ENCODE measurements at regions not wholly inside any gene's neighbourhood (a gene's known extent, or its start where the extent isn't known, plus 50 kb on each side); places are given as distances from the start of the nearest gene placed in this dataset.

GRCh38 chr4:41332510-41333054 lies 75.9 kb downstream of the UCHL1 start:
- H3K27ac ChIP-seq: peak overlapping the region; percentile 89
- no peak for TF ChIP-seq ZFX (IDR thresholded peaks at IDR 0.05)
- TF ChIP-seq, protein P1, sequence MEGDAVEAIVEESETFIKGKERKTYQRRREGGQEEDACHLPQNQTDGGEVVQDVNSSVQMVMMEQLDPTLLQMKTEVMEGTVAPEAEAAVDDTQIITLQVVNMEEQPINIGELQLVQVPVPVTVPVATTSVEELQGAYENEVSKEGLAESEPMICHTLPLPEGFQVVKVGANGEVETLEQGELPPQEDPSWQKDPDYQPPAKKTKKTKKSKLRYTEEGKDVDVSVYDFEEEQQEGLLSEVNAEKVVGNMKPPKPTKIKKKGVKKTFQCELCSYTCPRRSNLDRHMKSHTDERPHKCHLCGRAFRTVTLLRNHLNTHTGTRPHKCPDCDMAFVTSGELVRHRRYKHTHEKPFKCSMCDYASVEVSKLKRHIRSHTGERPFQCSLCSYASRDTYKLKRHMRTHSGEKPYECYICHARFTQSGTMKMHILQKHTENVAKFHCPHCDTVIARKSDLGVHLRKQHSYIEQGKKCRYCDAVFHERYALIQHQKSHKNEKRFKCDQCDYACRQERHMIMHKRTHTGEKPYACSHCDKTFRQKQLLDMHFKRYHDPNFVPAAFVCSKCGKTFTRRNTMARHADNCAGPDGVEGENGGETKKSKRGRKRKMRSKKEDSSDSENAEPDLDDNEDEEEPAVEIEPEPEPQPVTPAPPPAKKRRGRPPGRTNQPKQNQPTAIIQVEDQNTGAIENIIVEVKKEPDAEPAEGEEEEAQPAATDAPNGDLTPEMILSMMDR (conservative IDR thresholded peaks at IDR 0.05): no peak

DNA sequence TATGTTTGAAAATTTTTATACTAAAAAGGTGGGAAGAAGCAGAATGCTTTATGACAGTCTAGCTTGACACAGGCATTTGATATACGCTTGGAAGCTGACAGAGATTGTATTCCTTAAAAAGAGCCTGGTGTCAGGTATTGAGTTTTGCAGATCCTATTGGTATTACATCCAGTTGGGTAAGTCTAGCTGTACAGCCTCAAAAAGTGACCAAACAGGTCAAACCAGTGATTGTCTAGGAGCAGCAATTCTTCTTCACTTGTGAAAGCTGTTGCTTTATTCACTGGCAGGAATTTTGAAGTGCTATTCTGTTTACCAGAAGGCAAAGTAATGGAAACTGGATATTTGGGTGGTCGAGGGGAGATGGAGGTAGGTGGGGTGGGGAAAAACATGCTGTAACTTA lies 77.5 kb downstream of the UCHL1 start:
- H3K27ac ChIP-seq: peak overlapping the region; percentile 89; the same call in 1 of the 2 replicates
- TF ChIP-seq, protein P1 (conservative IDR thresholded peaks at IDR 0.05): no peak
- no peak for TF ChIP-seq ZFX (IDR thresholded peaks at IDR 0.05)

- no peak overlapping the region for H3K27ac ChIP-seq
- TF ChIP-seq ZFX (IDR thresholded peaks at IDR 0.05): no peak
- TF ChIP-seq, protein P1 (conservative IDR thresholded peaks at IDR 0.05): no peak
Observed at GRCh38 chr4:41339812-41340809, 83.4 kb downstream of the UCHL1 start.

DNA sequence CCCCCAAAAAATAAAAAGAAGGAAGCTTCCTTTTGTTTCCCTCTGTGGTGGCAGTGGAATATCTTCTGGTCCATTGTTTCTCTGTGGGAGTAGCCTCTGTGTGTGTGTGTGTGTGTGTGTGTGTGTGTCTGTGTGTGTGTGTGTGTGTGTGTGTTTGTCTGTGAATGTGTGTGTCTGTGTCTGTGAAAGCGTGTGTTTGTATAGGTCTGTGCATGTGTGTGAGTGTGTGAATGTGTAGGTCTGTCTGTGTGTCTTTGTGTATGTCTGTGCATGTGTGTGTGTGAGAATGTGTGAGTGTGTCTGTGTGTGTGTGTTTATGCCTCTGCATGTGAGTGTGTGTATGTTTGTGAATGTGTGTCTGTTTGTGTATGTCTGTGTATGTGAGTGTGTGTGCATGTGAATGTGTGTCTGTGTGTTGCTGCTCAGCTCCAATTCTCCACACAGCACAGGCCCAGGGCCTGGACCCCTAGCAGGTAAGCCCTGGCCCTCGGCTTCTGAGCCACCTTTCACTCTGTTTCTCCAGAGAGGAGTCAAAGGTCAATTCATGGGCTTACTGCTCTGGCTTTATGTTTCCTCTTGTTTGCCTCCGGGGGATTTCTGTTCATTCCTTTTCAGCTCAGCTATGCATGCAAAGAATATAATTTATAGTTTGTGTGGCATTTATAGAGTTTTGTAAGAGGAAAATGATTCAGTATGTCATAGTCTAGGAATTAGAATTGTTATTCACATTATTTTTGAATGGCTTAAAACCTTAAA lies 89.8 kb downstream of the UCHL1 start:
- no peak for TF ChIP-seq ZFX (IDR thresholded peaks at IDR 0.05)
- TF ChIP-seq, protein P1 (conservative IDR thresholded peaks at IDR 0.05): no peak
- no peak overlapping the region for H3K27ac ChIP-seq

- no peak for TF ChIP-seq ZFX (IDR thresholded peaks at IDR 0.05)
- TF ChIP-seq, protein P1 (conservative IDR thresholded peaks at IDR 0.05): no peak
- no peak overlapping the region for H3K27ac ChIP-seq
Observed at GRCh38 chr4:41349021-41349420, 92.3 kb downstream of the UCHL1 start.

- TF ChIP-seq, protein P1 (conservative IDR thresholded peaks at IDR 0.05): peak; percentile 37
- peak; percentile 55 for TF ChIP-seq ZFX (IDR thresholded peaks at IDR 0.05)
- H3K27ac ChIP-seq: peak overlapping the region; percentile 100
Observed at GRCh38 chr4:41358647-41359421, 102.1 kb downstream of the UCHL1 start.

Measured in C4-2B (cell line).